Peyer's patch (tissue), 4 donors: ENCODE measurements at regions not wholly inside any gene's neighbourhood (a gene's known extent, or its start where the extent isn't known, plus 50 kb on each side); places are given as distances from the start of the nearest gene placed in this dataset.

Experiments used
- POLR2A ChIP-seq, 2 donors: fragments of 450-650 bp; IDR thresholded peaks; one replicate each; pipeline ENCODE4 v1.5.1; 2017; ENCODE audit warnings: antibody characterized with exemption in 2 of 2, mild to moderate bottlenecking in 2 of 2, moderate library complexity in 2 of 2
- TF ChIP-seq, protein P1 (sequence below), 6 experiments: fragments of 450-650 bp in 4 of 6; fragments of 200-600 bp in 2 of 6; sonication (generic) in 1 of 6; IDR thresholded peaks; one replicate each; pipeline ENCODE4 v1.5.1; 2017 to 2019; ENCODE audit warnings: antibody characterized with exemption in 6 of 6, mild to moderate bottlenecking in 3 of 6, moderate library complexity in 1 of 6

GRCh38 chr17:62905233-62905632 is 60.8 kb upstream of the TANC2 start:
- no peak for TF ChIP-seq POLR2A (IDR thresholded peaks at IDR 0.05)
- TF ChIP-seq, protein P1, sequence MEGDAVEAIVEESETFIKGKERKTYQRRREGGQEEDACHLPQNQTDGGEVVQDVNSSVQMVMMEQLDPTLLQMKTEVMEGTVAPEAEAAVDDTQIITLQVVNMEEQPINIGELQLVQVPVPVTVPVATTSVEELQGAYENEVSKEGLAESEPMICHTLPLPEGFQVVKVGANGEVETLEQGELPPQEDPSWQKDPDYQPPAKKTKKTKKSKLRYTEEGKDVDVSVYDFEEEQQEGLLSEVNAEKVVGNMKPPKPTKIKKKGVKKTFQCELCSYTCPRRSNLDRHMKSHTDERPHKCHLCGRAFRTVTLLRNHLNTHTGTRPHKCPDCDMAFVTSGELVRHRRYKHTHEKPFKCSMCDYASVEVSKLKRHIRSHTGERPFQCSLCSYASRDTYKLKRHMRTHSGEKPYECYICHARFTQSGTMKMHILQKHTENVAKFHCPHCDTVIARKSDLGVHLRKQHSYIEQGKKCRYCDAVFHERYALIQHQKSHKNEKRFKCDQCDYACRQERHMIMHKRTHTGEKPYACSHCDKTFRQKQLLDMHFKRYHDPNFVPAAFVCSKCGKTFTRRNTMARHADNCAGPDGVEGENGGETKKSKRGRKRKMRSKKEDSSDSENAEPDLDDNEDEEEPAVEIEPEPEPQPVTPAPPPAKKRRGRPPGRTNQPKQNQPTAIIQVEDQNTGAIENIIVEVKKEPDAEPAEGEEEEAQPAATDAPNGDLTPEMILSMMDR (IDR thresholded peaks at IDR 0.05): no peak
